GM12878 (cell line): ENCODE measurements at regions not wholly inside any gene's neighbourhood (a gene's known extent, or its start where the extent isn't known, plus 50 kb on each side); places are given as distances from the start of the nearest gene placed in this dataset.

Experiments
- ATAC-seq: fragments of 200-7000 bp; cut with Tn5 transposase; 3 replicates; pipeline ENCODE4 v1.9.1; 2020; ENCODE audit warnings: mild to moderate bottlenecking, moderate library complexity
- BruUV-seq: library from RNA; stranded (reverse); fragments of 400-500 nt; replicated peaks from 2 replicates; lab custom pipeline; 2021; lab: Mats Ljungman, UMichigan
- CTCF ChIA-PET: fragments of 300-600 bp; sonication (Branson Sonifier 250); formaldehyde crosslinking; extraction: SDS; loops from one replicate; lab custom pipeline; 2021; ENCODE audit warnings: inconsistent platforms; lab: Yijun Ruan, JAX
- POLR2A ChIA-PET: fragments of 350-600 bp; formaldehyde crosslinking; extraction: SDS; loops from one replicate; lab custom pipeline; 2021; ENCODE audit warnings: inconsistent platforms; lab: Charles Lee
- RAD21 ChIA-PET: fragments of 300-600 bp; sonication (Branson Sonifier 250); formaldehyde crosslinking; loops from one replicate; lab custom pipeline; 2023; ENCODE audit warnings: antibody characterized with exemption; ENCODE audit not compliant: unreplicated experiment; lab: Charles Lee
- SMC1A ChIA-PET: fragments of 300-600 bp; sonication (Branson Sonifier 250); formaldehyde crosslinking; loops from one replicate; lab custom pipeline; 2023; ENCODE audit not compliant: unreplicated experiment, uncharacterized antibody; lab: Charles Lee
- DNase-seq: peaks from one replicate; pipeline ENCODE4 v3.0.0-alpha.2; 2011; ENCODE audit warnings: low read depth, low spot score
- FAIRE-seq: peaks from 3 replicates; lab custom pipeline; 2011; peaks lifted over from hg19 to GRCh38; lab: Jason Lieb, UNC
- H2AFZ ChIP-seq: 2 replicates; pipeline ENCODE4 v1.6.0; 2011; ENCODE audit warnings: low read depth, low read length, control low read depth; ENCODE audit not compliant: control insufficient read depth
- H3K27ac ChIP-seq: 2 replicates; pipeline ENCODE4 v1.5.1; 2011; ENCODE audit warnings: control low read depth; ENCODE audit not compliant: control insufficient read depth, insufficient read depth
- H3K27me3 ChIP-seq, 2 experiments: replicated peaks in 1 of 2; 2 replicates each; pipeline versions ENCODE4 v1.6.0 to v1.6.1; 2011; ENCODE audit warnings: low read length in 1 of 2; ENCODE audit not compliant: control insufficient read depth in 2 of 2, insufficient read depth in 2 of 2
- H3K36me3 ChIP-seq, 2 experiments: 2 replicates each; pipeline ENCODE4 v1.5.1; 2011; ENCODE audit warnings: low read length in 1 of 2; ENCODE audit not compliant: control insufficient read depth in 2 of 2, insufficient read depth in 2 of 2
- H3K4me1 ChIP-seq: 2 replicates; pipeline ENCODE4 v1.6.1; 2011; ENCODE audit warnings: mild to moderate bottlenecking, low read length, moderate library complexity, mixed read lengths; ENCODE audit not compliant: control insufficient read depth, insufficient read depth
- H3K4me2 ChIP-seq: 2 replicates; pipeline ENCODE4 v1.6.0; 2011; ENCODE audit warnings: control low read depth; ENCODE audit not compliant: control insufficient read depth, insufficient read depth
- H3K4me3 ChIP-seq: fragments of 200-600 bp; sonication (generic); 2 replicates; pipeline ENCODE4 v1.5.1; 2016
- H3K79me2 ChIP-seq: 2 replicates; pipeline ENCODE4 v1.6.0; 2011; ENCODE audit warnings: low read length; ENCODE audit not compliant: control insufficient read depth, insufficient read depth
- H3K9ac ChIP-seq: 2 replicates; pipeline ENCODE4 v1.8.0; 2011; ENCODE audit warnings: low read length, control low read depth, mixed read lengths; ENCODE audit not compliant: control insufficient read depth, insufficient read depth
- H3K9me3 ChIP-seq: replicated peaks from 3 replicates; pipeline ENCODE4 v1.5.1; 2011; ENCODE audit warnings: mild to moderate bottlenecking, low read length; ENCODE audit not compliant: control insufficient read depth, insufficient read depth
- H4K20me1 ChIP-seq: 2 replicates; pipeline ENCODE4 v1.6.0; 2011; ENCODE audit not compliant: control insufficient read depth, insufficient read depth
- ATF3 ChIP-seq: IDR thresholded peaks from 2 replicates; pipeline ENCODE4 v1.6.1; 2011; ENCODE audit warnings: low read depth, mild to moderate bottlenecking, low read length, moderate library complexity, borderline replicate concordance; ENCODE audit errors: extremely low read depth
- E2F4 ChIP-seq: IDR thresholded peaks from 2 replicates; pipeline ENCODE4 v1.6.1; 2012; ENCODE audit warnings: low read depth, low read length, improper control_type of control experiment
- EGR1 ChIP-seq, 2 experiments: IDR thresholded peaks; 1 replicate in 1 of 2; 2 replicates in 1 of 2; pipeline ENCODE4 v1.6.1; 2011 to 2012; ENCODE audit warnings: low read depth in 2 of 2, low read length in 2 of 2, borderline replicate concordance in 1 of 2, mild to moderate bottlenecking in 1 of 2, moderate library complexity in 1 of 2
- EZH2 ChIP-seq: IDR thresholded peaks from 2 replicates; pipeline ENCODE4 v1.6.1; 2012; ENCODE audit warnings: low read depth, mild to moderate bottlenecking, control low read depth, inconsistent platforms, low read length, borderline replicate concordance; ENCODE audit not compliant: control insufficient read depth
- HDGF ChIP-seq: fragments of 450-650 bp; IDR thresholded peaks from 2 replicates; pipeline ENCODE4 v1.6.1; 2016; ENCODE audit warnings: antibody characterized with exemption
- JUND ChIP-seq: IDR thresholded peaks from 2 replicates; pipeline ENCODE4 v1.6.1; 2012; ENCODE audit warnings: low read depth, mild to moderate bottlenecking, low read length, improper control_type of control experiment, moderate library complexity
- MEF2B ChIP-seq: fragments of 450-650 bp; IDR thresholded peaks from 2 replicates; pipeline ENCODE4 v1.6.1; 2018; ENCODE audit warnings: mild to moderate bottlenecking, moderate library complexity; ENCODE audit not compliant: partially characterized antibody, poor library complexity, severe bottlenecking
- MTA3 ChIP-seq: IDR thresholded peaks from 2 replicates; pipeline ENCODE4 v1.6.1; 2012; ENCODE audit warnings: low read length, inconsistent platforms, borderline replicate concordance
- MYB ChIP-seq: fragments of 150-350 bp; IDR thresholded peaks from 2 replicates; pipeline ENCODE4 v1.6.1; 2014; ENCODE audit warnings: mild to moderate bottlenecking, low read depth, low read length, borderline replicate concordance
- NFIC ChIP-seq: IDR thresholded peaks from 2 replicates; pipeline ENCODE4 v1.6.1; 2012; ENCODE audit warnings: low read depth, mild to moderate bottlenecking, inconsistent platforms, low read length, moderate library complexity
- NR2C2 ChIP-seq: IDR thresholded peaks from 2 replicates; pipeline ENCODE4 v1.6.1; 2011; ENCODE audit warnings: borderline replicate concordance, low read depth; ENCODE audit not compliant: control insufficient read depth, insufficient read length
- NRF1 ChIP-seq: conservative IDR thresholded peaks from 2 replicates; pipeline ENCODE4 v1.6.1; 2011; ENCODE audit warnings: mild to moderate bottlenecking, low read depth, low read length, improper control_type of control experiment
- RAD21 ChIP-seq: IDR thresholded peaks from 2 replicates; pipeline ENCODE4 v1.6.1; 2011; ENCODE audit warnings: mild to moderate bottlenecking, low read depth, low read length, moderate library complexity; ENCODE audit not compliant: insufficient read depth
- SMAD5 ChIP-seq: IDR thresholded peaks from 2 replicates; pipeline ENCODE4 v1.6.1; 2016; ENCODE audit warnings: antibody characterized with exemption, low read depth
- SMARCA5 ChIP-seq: fragments of 450-650 bp; IDR thresholded peaks from 2 replicates; pipeline ENCODE4 v1.6.1; 2017; ENCODE audit warnings: mild to moderate bottlenecking
- USF1 ChIP-seq: IDR thresholded peaks from 2 replicates; pipeline ENCODE4 v1.6.1; 2011; ENCODE audit warnings: borderline replicate concordance, low read depth, mild to moderate bottlenecking, moderate library complexity, mixed read lengths, low read length; ENCODE audit not compliant: insufficient read depth; ENCODE audit errors: extremely low read length
- ZBTB40 ChIP-seq: fragments of 450-650 bp; IDR thresholded peaks from 2 replicates; pipeline ENCODE4 v1.6.1; 2016; ENCODE audit warnings: mild to moderate bottlenecking, moderate library complexity, borderline replicate concordance
- ZNF217 ChIP-seq: fragments of 450-650 bp; IDR thresholded peaks from 2 replicates; pipeline ENCODE4 v1.6.1; 2017; ENCODE audit warnings: antibody characterized with exemption, mild to moderate bottlenecking
- WGBS: methylation state at CpG from one replicate; pipeline ENCODE4 v1.1.6; 2016; ENCODE audit warnings: low lambda C conversion rate; ENCODE audit not compliant: insufficient replicate concordance, insufficient coverage; ENCODE audit errors: missing lambda C conversion rate; 5-methylcytosine and 5-hydroxymethylcytosine counted together
- in situ Hi-C: fragments of 300-500 bp; cut with MboI; formaldehyde crosslinking; loops from 9 replicates; pipeline ENCODE4 v1.14.3; 2018; ENCODE audit warnings: mixed read lengths
- intact Hi-C: fragments of 100-400 bp; cut with micrococcal nuclease; formaldehyde crosslinking; loops from one replicate; pipeline ENCODE4 v1.14.2; 2022; ENCODE audit not compliant: unreplicated experiment

- 31% methylated on average over 5 of the region's 5 CpGs for WGBS
- Histone ChIP-seq H3K4me2 (no peak overlapping the region), H3K27ac (no peak overlapping the region), H3K4me3 (no peak overlapping the region), H3K79me2 (no peaks in the 10 kb centered on the region), H3K27me3 (no peaks in the 10 kb centered on the region), H2AFZ (no peak overlapping the region), H3K9me3 (no peaks in the 10 kb centered on the region), H4K20me1 (no peaks in the 10 kb centered on the region), H3K4me1 (no peaks in the 10 kb centered on the region), H3K9ac (no peak overlapping the region), H3K36me3 (no peaks in the 10 kb centered on the region)
- in situ Hi-C loops (no loop called here), intact Hi-C loops (no loop called here)
- ChIA-PET POLR2A (no interaction called here), RAD21 (no interaction called here), SMC1A (no interaction called here), CTCF (interaction anchor here (0.9 kb wide), 1 partner anchor 9 kb away, joined by 4 read pairs; no protein-coding TSS in a partner anchor)
- BruUV-seq: no TSS peak
- no peak for ATAC-seq
- no peak for FAIRE-seq
- no peak for DNase-seq
- TF ChIP-seq ATF3: no peak
- TF ChIP-seq MEF2B: no peak
- TF ChIP-seq NRF1: no peak
- TF ChIP-seq RAD21: no peak
- TF ChIP-seq USF1: no peak
- TF ChIP-seq E2F4: no peak
- TF ChIP-seq JUND: no peak
- no peak for TF ChIP-seq MYB
- no peak for TF ChIP-seq EZH2
- no peak for TF ChIP-seq NFIC
- no peak for TF ChIP-seq HDGF
- no peak for TF ChIP-seq SMAD5
- TF ChIP-seq NR2C2: no peak
- no peak for TF ChIP-seq ZNF217
- no peak for TF ChIP-seq MTA3
- TF ChIP-seq EGR1 (IDR thresholded peaks at IDR 0.05; ENCODE audit: borderline replicate concordance in 1 of 2, low read depth in 2 of 2, low read length in 2 of 2): no peak
- TF ChIP-seq SMARCA5: no peak
- TF ChIP-seq ZBTB40: no peak
Measured at GRCh38 chr1:69438056-69438795, 129.5 kb upstream of the LRRC7 start.
